ENCODE measurements at regions not wholly inside any gene's neighbourhood (a gene's known extent, or its start where the extent isn't known, plus 50 kb on each side); places are given as distances from the start of the nearest gene placed in this dataset.

DNA sequence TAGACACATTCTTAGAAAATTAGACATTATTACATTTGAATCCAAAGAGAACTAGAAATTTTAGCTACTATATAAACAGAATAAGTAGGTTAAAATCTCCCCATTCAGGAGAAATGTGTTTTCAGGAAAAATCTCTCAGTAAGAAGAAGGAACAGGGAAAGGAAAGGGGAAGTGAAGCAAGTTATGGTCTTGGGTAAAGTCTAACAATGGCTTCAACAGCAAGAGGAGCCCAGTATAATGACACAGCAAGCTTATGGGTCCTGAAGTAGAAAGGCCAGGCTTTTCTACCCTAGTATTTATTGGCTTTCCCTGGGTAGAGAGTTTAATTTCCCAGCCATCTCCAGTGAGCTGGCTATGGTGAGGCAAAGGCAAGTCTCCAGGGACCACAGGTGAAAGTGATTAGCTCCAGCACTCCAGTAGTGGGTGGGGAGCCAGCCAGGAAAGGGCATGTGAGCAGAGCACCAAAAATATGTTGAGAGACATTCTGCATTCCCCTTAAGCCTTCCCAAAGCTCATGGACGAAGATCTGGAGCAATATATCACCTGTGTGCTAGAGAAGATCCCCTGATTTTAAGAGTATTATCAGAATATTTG lies 981.7 kb downstream of the NR2F1-AS1 start:
- Histone ChIP-seq H3K9me3 (ENCODE audit: insufficient read depth, low read length) (no peaks in the 10 kb centered on the region), H2AFZ (ENCODE audit: low read depth, low read length) (no peak overlapping the region), H3K4me3 (ENCODE audit: low read length) (no peak overlapping the region), H3K36me3 (replicated peaks; ENCODE audit: low read depth, low read length) (no peaks in the 10 kb centered on the region), H3K4me2 (ENCODE audit: low read length) (no peak overlapping the region), H3K27me3 (ENCODE audit: low read depth, low read length) (no peaks in the 10 kb centered on the region), H3K9ac (ENCODE audit: low read length) (no peak overlapping the region), H3K79me2 (ENCODE audit: low read length) (no peaks in the 10 kb centered on the region), H3K4me1 (ENCODE audit: low read length) (peaks cover 10% of the 10 kb centered on the region), H3K27ac (ENCODE audit: low read length) (no peak overlapping the region), H4K20me1 (ENCODE audit: insufficient read depth, low read length) (no peaks in the 10 kb centered on the region)
- TF ChIP-seq, protein P1, sequence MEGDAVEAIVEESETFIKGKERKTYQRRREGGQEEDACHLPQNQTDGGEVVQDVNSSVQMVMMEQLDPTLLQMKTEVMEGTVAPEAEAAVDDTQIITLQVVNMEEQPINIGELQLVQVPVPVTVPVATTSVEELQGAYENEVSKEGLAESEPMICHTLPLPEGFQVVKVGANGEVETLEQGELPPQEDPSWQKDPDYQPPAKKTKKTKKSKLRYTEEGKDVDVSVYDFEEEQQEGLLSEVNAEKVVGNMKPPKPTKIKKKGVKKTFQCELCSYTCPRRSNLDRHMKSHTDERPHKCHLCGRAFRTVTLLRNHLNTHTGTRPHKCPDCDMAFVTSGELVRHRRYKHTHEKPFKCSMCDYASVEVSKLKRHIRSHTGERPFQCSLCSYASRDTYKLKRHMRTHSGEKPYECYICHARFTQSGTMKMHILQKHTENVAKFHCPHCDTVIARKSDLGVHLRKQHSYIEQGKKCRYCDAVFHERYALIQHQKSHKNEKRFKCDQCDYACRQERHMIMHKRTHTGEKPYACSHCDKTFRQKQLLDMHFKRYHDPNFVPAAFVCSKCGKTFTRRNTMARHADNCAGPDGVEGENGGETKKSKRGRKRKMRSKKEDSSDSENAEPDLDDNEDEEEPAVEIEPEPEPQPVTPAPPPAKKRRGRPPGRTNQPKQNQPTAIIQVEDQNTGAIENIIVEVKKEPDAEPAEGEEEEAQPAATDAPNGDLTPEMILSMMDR (IDR thresholded peaks at IDR 0.05; ENCODE audit: low read depth, low read length) = no peak
- no peak for TF ChIP-seq EZH2phosphoT487 (IDR thresholded peaks at IDR 0.05; ENCODE audit: low read depth)

DNA sequence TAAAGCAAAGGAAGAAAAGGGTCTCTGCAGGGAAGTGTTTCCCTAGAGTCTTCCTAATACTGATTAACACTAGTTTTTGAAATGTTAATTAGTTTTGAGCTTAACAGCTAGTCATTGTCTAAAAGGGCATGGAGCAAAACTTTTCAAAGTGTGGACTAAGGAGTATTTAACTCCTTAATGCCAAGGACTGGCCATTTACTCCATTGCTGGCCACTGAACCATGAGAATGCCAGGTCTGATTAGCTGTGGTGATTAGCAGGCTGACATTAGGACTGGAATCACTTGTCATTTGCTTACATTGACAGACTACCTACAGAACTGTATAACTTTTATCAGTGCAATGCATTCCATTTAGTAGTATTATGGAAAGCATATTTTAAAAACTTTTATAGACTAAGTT lies 987.0 kb downstream of the NR2F1-AS1 start:
- no peaks in the 10 kb centered on the region for H3K27me3 ChIP-seq (ENCODE audit: low read depth, low read length)
- no peak overlapping the region for H3K4me3 ChIP-seq (ENCODE audit: low read length)
- no peak overlapping the region for H2AFZ ChIP-seq (ENCODE audit: low read depth, low read length)
- no peak overlapping the region for H3K4me2 ChIP-seq (ENCODE audit: low read length)
- no peaks in the 10 kb centered on the region for H3K36me3 ChIP-seq (replicated peaks; ENCODE audit: low read depth, low read length)
- TF ChIP-seq, protein P1 (IDR thresholded peaks at IDR 0.05; ENCODE audit: low read depth, low read length) = no peak
- no peak for TF ChIP-seq EZH2phosphoT487 (IDR thresholded peaks at IDR 0.05; ENCODE audit: low read depth)
- no peak overlapping the region for H3K9ac ChIP-seq (ENCODE audit: low read length)
- H3K4me1 ChIP-seq (ENCODE audit: low read length) = peaks cover 3% of the 10 kb centered on the region
- no peaks in the 10 kb centered on the region for H4K20me1 ChIP-seq (ENCODE audit: insufficient read depth, low read length)
- H3K9me3 ChIP-seq (ENCODE audit: insufficient read depth, low read length) = no peaks in the 10 kb centered on the region
- H3K27ac ChIP-seq (ENCODE audit: low read length) = no peak overlapping the region
- no peaks in the 10 kb centered on the region for H3K79me2 ChIP-seq (ENCODE audit: low read length)

DNA sequence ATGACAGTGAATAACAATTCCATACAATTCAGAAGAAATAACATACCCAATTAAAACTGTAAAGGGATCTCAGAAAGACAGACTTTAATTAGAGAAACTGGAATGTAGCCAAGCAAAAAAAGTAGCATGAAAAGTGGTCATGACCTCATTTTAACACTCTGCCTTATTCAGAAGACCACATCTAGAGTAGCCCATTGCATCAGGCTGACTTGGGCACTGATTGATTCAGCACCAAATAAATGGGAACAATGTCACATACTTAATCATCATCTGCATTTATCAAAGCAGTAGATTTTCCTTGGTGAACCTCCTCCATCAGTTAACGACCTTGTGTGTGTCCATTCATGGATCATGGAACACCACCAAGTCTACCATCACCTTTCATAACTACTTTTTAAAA lies 992.1 kb downstream of the NR2F1-AS1 start:
- no peak overlapping the region for H2AFZ ChIP-seq (ENCODE audit: low read depth, low read length)
- H4K20me1 ChIP-seq (ENCODE audit: insufficient read depth, low read length) = no peaks in the 10 kb centered on the region
- no peak overlapping the region for H3K27ac ChIP-seq (ENCODE audit: low read length)
- TF ChIP-seq, protein P1 (IDR thresholded peaks at IDR 0.05; ENCODE audit: low read depth, low read length) = no peak
- no peak for TF ChIP-seq EZH2phosphoT487 (IDR thresholded peaks at IDR 0.05; ENCODE audit: low read depth)
- H3K9ac ChIP-seq (ENCODE audit: low read length) = no peak overlapping the region
- H3K9me3 ChIP-seq (ENCODE audit: insufficient read depth, low read length) = no peaks in the 10 kb centered on the region
- H3K4me1 ChIP-seq (ENCODE audit: low read length) = no peaks in the 10 kb centered on the region
- no peaks in the 10 kb centered on the region for H3K79me2 ChIP-seq (ENCODE audit: low read length)
- H3K27me3 ChIP-seq (ENCODE audit: low read depth, low read length) = no peaks in the 10 kb centered on the region
- no peak overlapping the region for H3K4me3 ChIP-seq (ENCODE audit: low read length)
- H3K36me3 ChIP-seq (replicated peaks; ENCODE audit: low read depth, low read length) = no peaks in the 10 kb centered on the region
- H3K4me2 ChIP-seq (ENCODE audit: low read length) = no peak overlapping the region

DNA sequence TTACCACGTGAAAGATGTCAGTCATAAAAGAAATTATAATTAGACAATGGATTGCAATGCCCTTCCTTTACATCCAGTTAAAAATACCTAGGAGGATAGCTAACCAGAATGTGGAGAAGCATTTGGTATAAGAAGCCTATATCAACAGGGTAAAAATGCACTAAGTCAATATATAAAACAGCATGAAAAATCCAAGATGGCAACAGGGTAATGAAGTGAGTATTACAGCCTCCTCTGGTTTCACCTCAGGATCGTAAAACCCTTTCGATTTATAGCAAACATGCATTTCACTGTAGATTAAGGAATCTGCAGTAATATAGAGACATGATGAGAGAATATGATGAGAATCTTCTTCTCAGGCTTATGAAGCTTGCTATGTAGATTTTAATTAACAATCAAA lies 999.3 kb downstream of the NR2F1-AS1 start:
- no peaks in the 10 kb centered on the region for H3K9me3 ChIP-seq (ENCODE audit: insufficient read depth, low read length)
- TF ChIP-seq, protein P1 (IDR thresholded peaks at IDR 0.05; ENCODE audit: low read depth, low read length) = no peak
- TF ChIP-seq EZH2phosphoT487 (IDR thresholded peaks at IDR 0.05; ENCODE audit: low read depth) = no peak
- no peaks in the 10 kb centered on the region for H3K36me3 ChIP-seq (replicated peaks; ENCODE audit: low read depth, low read length)
- no peaks in the 10 kb centered on the region for H4K20me1 ChIP-seq (ENCODE audit: insufficient read depth, low read length)
- H3K9ac ChIP-seq (ENCODE audit: low read length) = no peak overlapping the region
- no peaks in the 10 kb centered on the region for H3K4me1 ChIP-seq (ENCODE audit: low read length)
- H3K27me3 ChIP-seq (ENCODE audit: low read depth, low read length) = no peaks in the 10 kb centered on the region
- no peak overlapping the region for H3K27ac ChIP-seq (ENCODE audit: low read length)
- H3K79me2 ChIP-seq (ENCODE audit: low read length) = no peaks in the 10 kb centered on the region
- H3K4me3 ChIP-seq (ENCODE audit: low read length) = no peak overlapping the region
- H2AFZ ChIP-seq (ENCODE audit: low read depth, low read length) = no peak overlapping the region
- no peak overlapping the region for H3K4me2 ChIP-seq (ENCODE audit: low read length)

Measured in OCI-LY3 (cell line).